ENCODE measurements at regions not wholly inside any gene's neighbourhood (a gene's known extent, or its start where the extent isn't known, plus 50 kb on each side); places are given as distances from the start of the nearest gene placed in this dataset.
"Not testable (repeated sequence)": the region's sequence is repeated elsewhere in the genome, so short reads cannot be mapped to it uniquely, and the experiment has no call there.

GRCh38 chr4:178165251-178165950 lies 723.2 kb upstream of the AGA start:
- DNase-seq (ENCODE audit: low read depth), result no peak

GRCh38 chr4:178165951-178166308 lies 723.7 kb upstream of the AGA start:
- no peak for DNase-seq (ENCODE audit: low read depth)

- DNase-seq (ENCODE audit: low read depth), result no peak
Measured at GRCh38 chr4:178173771-178174170, 731.5 kb upstream of the AGA start.

- no peak for DNase-seq (ENCODE audit: low read depth)
Measured at GRCh38 chr4:178174756-178175155, 732.5 kb upstream of the AGA start.

- no peak for DNase-seq (ENCODE audit: low read depth)
Measured at GRCh38 chr4:178185517-178185916, 743.3 kb upstream of the AGA start.

- no peak for DNase-seq (ENCODE audit: low read depth)
Measured at GRCh38 chr4:178192611-178193010, 750.4 kb upstream of the AGA start.

GRCh38 chr4:178196751-178197374 lies 754.6 kb upstream of the AGA start:
- no peak for DNase-seq (ENCODE audit: low read depth)

- DNase-seq (ENCODE audit: low read depth), result no peak
Measured at GRCh38 chr4:178198691-178199090, 756.5 kb upstream of the AGA start.

GRCh38 chr4:178202422-178202821 lies 760.2 kb upstream of the AGA start:
- DNase-seq (ENCODE audit: low read depth), result no peak

GRCh38 chr4:178205826-178206225 lies 763.6 kb upstream of the AGA start:
- no peak for DNase-seq (ENCODE audit: low read depth)

GRCh38 chr4:178215309-178215708 lies 773.1 kb upstream of the AGA start:
- no peak for DNase-seq (ENCODE audit: low read depth)

- no peak for DNase-seq (ENCODE audit: low read depth)
Measured at GRCh38 chr4:178215763-178216162, 773.5 kb upstream of the AGA start.

GRCh38 chr4:178226421-178226820 lies 784.2 kb upstream of the AGA start:
- DNase-seq (ENCODE audit: low read depth), result not testable (repeated sequence)

GRCh38 chr4:178233906-178234305 lies 791.7 kb upstream of the AGA start:
- DNase-seq (ENCODE audit: low read depth), result no peak

GRCh38 chr4:178240891-178241290 lies 798.7 kb upstream of the AGA start:
- no peak for DNase-seq (ENCODE audit: low read depth)

GRCh38 chr4:178241601-178242118 lies 799.4 kb upstream of the AGA start:
- DNase-seq (ENCODE audit: low read depth), result no peak

GRCh38 chr4:178242655-178243054 lies 800.4 kb upstream of the AGA start:
- DNase-seq (ENCODE audit: low read depth), result no peak

- DNase-seq (ENCODE audit: low read depth), result no peak
Measured at GRCh38 chr4:178244785-178245184, 802.5 kb upstream of the AGA start.

GRCh38 chr4:178255172-178255571 lies 812.9 kb upstream of the AGA start:
- no peak for DNase-seq (ENCODE audit: low read depth)

- DNase-seq (ENCODE audit: low read depth), result no peak
Measured at GRCh38 chr4:178258603-178259002, 816.4 kb upstream of the AGA start.

GRCh38 chr4:178259566-178259965 lies 817.3 kb upstream of the AGA start:
- DNase-seq (ENCODE audit: low read depth), result no peak

- DNase-seq (ENCODE audit: low read depth), result no peak
Measured at GRCh38 chr4:178264001-178264400, 821.8 kb upstream of the AGA start.

- no peak for DNase-seq (ENCODE audit: low read depth)
Measured at GRCh38 chr4:178271386-178271785, 829.1 kb upstream of the AGA start.

- no peak for DNase-seq (ENCODE audit: low read depth)
Measured at GRCh38 chr4:178273168-178273567, 830.9 kb upstream of the AGA start.

All from CMK (cell line).